Psoas muscle (tissue), 7 donors: ENCODE measurements at regions not wholly inside any gene's neighbourhood (a gene's known extent, or its start where the extent isn't known, plus 50 kb on each side); places are given as distances from the start of the nearest gene placed in this dataset.

Experiments
- ATAC-seq, 4 donors: fragments of 200-7000 bp; cut with Tn5 transposase; one replicate each; pipeline ENCODE4 v1.9.1; 2020; ENCODE audit warnings: moderate library complexity in 3 of 4, mild to moderate bottlenecking in 2 of 4
- DNase-seq, 2 donors: peaks; one replicate each; pipeline ENCODE4 v3.0.0-alpha.2; 2020
- H3K27ac ChIP-seq: fragments of 200-600 bp; one replicate; pipeline ENCODE4 v1.8.0; 2022
- H3K27me3 ChIP-seq, 3 donors: fragments of 200-600 bp in 1 of 3; one replicate each; pipeline versions ENCODE4 v1.6.1 to v1.8.0; 2013 to 2022; ENCODE audit warnings: low read length in 2 of 3, mild to moderate bottlenecking in 2 of 3, moderate library complexity in 1 of 3; ENCODE audit not compliant: insufficient read depth in 3 of 3
- H3K36me3 ChIP-seq, 2 donors: fragments of 200-600 bp in 1 of 2; one replicate each; pipeline versions ENCODE4 v1.6.1 to v1.8.0; 2013 to 2022; ENCODE audit warnings: low read depth in 1 of 2, mild to moderate bottlenecking in 1 of 2, moderate library complexity in 1 of 2; ENCODE audit not compliant: insufficient read depth in 1 of 2
- H3K4me1 ChIP-seq: fragments of 200-600 bp; one replicate; pipeline ENCODE4 v1.8.0; 2022
- H3K4me3 ChIP-seq: fragments of 200-600 bp; one replicate; pipeline ENCODE4 v1.8.0; 2022; ENCODE audit warnings: mild to moderate bottlenecking
- H3K9me3 ChIP-seq: fragments of 200-600 bp; one replicate; pipeline ENCODE4 v1.8.0; 2022
- CTCF ChIP-seq: fragments of 200-600 bp; IDR thresholded peaks from one replicate; pipeline ENCODE4 v1.8.0; 2022; ENCODE audit warnings: antibody characterized with exemption
- WGBS, 3 donors: extraction: QIAGEN DNeasy Blood & Tissue Kit; methylation state at CpG; one replicate each; pipeline versions ENCODE4 v1.1.6 to v1.1.7; 2013; 5-methylcytosine and 5-hydroxymethylcytosine counted together
- intact Hi-C, 2 donors: fragments of 100-400 bp; cut with DNase I; formaldehyde crosslinking; loops; one replicate each; pipeline versions ENCODE4 v1.11.0 to v1.14.2; 2022
- donor health status: healthy with polysubstance abuse.
- donor health status: DM: no; HTN: no; CAD: no; lungs with moderate emphysema.
- donor health status: Bipolar disorder and iron deficiency.
- donor health status: healthy.
- donor health status: DM: yes; HTN: yes; CAD: no.
- donor health status: DM: no; HTN: no; CAD: no.
- donor health status: DM: yes; HTN: yes; CAD: no.

DNA sequence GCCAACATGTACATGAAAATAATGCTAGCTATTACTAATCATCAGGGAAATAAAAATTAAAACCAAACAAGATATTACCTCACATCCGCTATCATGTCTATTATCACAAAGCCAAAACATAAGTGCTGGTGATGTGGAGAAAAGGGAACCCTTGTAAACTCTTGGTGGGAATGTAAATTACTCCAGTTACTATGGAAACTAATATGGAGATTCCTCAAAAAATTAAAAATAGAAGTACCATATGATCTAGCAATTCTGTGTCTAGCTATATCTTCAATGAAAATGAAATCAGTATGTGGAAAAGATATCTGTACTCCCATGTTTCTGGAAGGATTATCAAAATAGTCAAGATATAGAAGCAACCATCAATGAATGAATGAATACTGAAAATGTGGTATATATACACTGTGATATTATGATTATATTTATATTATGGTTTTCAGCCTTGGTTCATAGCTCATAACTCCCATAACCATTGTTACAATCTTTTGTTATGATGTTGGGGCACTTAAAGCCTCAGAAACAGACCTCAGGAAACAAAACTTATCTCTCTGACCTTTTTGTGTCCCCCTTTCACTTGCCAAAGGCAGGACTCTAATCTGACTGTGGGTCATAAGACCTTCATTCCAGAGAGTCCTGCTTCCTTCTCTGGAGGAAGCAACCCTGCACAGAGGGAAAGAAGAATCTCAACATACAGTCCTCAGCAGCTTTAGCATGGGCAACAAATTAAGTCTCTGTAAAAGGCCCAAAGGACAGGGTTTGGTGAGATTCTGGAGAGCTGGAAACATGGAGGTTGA, 933.2 kb downstream of the ADGRL3 start:
- no peak for ATAC-seq
- H3K27ac ChIP-seq, result no peak overlapping the region
- 96 to 100% (median 97%) methylated on average over 1 of the region's 1 CpG for WGBS, 3 donors
- no peak for TF ChIP-seq CTCF
- no peak for DNase-seq
- H3K36me3 ChIP-seq, result no peaks in the 10 kb centered on the region
- H3K27me3 ChIP-seq, result no peaks in the 10 kb centered on the region
- H3K4me3 ChIP-seq, result no peak overlapping the region
- intact Hi-C loops, result no loop called here
- no peaks in the 10 kb centered on the region for H3K4me1 ChIP-seq
- H3K9me3 ChIP-seq, result peaks cover 9% of the 10 kb centered on the region

DNA sequence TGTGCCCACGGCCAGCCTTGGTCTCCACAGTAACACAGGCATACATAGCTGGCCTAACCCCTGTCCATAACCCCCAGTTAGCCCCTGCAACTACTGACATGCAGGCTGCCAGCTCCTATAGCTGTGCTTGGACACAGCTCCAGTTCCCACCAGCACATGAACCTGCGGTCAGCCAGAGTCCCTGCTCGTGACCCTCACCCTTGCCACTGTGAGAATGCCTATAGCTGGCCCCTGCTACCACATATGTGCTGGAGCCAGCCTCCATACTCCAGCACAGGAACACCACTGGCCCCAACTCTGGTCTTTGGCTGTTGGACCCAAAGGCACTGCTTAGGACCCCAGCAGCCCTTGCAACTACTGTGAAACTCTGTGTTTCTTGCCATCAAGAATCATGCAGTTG, 930.9 kb downstream of the ADGRL3 start:
- no peaks in the 10 kb centered on the region for H3K36me3 ChIP-seq
- no peak for TF ChIP-seq CTCF
- DNase-seq (no peak), ATAC-seq (no peak)
- no peak overlapping the region for H3K4me3 ChIP-seq
- WGBS, 3 donors, result 69 to 75% (median 74%) methylated on average over 3 of the region's 3 CpGs
- no peaks in the 10 kb centered on the region for H3K27me3 ChIP-seq
- H3K9me3 ChIP-seq, result peaks cover 9% of the 10 kb centered on the region
- intact Hi-C loops, result no loop called here
- no peak overlapping the region for H3K27ac ChIP-seq
- H3K4me1 ChIP-seq, result no peaks in the 10 kb centered on the region

- DNase-seq, result no peak
- no peak overlapping the region for H3K4me3 ChIP-seq
Observed at GRCh38 chr4:62130637-62131036, 930.5 kb downstream of the ADGRL3 start.

DNA sequence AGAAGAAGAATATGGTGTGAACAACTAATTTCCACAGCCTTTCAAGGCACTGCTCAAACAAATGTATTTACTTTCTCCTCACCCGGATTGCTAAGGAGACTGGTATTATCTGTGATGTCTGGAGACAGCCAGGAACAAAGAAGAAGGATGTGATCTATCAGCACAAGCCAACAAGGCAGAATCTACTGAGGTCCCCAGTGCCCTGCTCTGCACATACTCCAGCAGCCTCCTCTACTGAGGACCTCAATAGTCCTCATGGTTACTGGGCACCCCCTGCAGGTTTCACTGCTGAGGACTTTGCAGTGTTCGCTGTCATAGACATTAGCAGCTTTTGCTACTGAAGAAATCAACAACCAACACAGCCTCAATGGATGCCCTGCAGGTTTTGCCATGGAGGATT, 930.1 kb downstream of the ADGRL3 start:
- 67 to 78% (median 75%) methylated on average over 2 of the region's 2 CpGs for WGBS, 3 donors

More at GRCh38 chr4:62130637-62131036, 930.5 kb downstream of the ADGRL3 start:
- no peaks in the 10 kb centered on the region for H3K4me1 ChIP-seq
- no peak for ATAC-seq
- H3K27ac ChIP-seq, result no peak overlapping the region
- H3K9me3 ChIP-seq, result peaks cover 9% of the 10 kb centered on the region
- H3K36me3 ChIP-seq, result no peaks in the 10 kb centered on the region
- no peaks in the 10 kb centered on the region for H3K27me3 ChIP-seq
- TF ChIP-seq CTCF, result no peak
- intact Hi-C loops, result no loop called here

More for the DNA sequence above, 930.1 kb downstream of the ADGRL3 start:
- no peaks in the 10 kb centered on the region for H3K4me1 ChIP-seq
- H3K4me3 ChIP-seq, result no peak overlapping the region
- H3K36me3 ChIP-seq, result no peaks in the 10 kb centered on the region
- ATAC-seq (no peak), DNase-seq (no peak)
- TF ChIP-seq CTCF, result no peak
- H3K27me3 ChIP-seq, result no peaks in the 10 kb centered on the region
- no peak overlapping the region for H3K27ac ChIP-seq
- H3K9me3 ChIP-seq, result peaks cover 9% of the 10 kb centered on the region
- intact Hi-C loops, result no loop called here
